Osteocyte (in vitro differentiated cells): ENCODE measurements at regions not wholly inside any gene's neighbourhood (a gene's known extent, or its start where the extent isn't known, plus 50 kb on each side); places are given as distances from the start of the nearest gene placed in this dataset.

Experiments
- DNase-seq: peaks from one replicate; pipeline ENCODE4 v3.0.0; 2021; ENCODE audit warnings: mixed read lengths; ENCODE audit not compliant: unreplicated experiment; ENCODE audit errors: extremely low spot score
- H3K27ac Mint-ChIP-seq: one replicate; pipeline ENCODE4 v1.8.0; 2021; ENCODE audit warnings: mild to moderate bottlenecking, mixed read lengths; ENCODE audit not compliant: unreplicated experiment
- H3K27me3 Mint-ChIP-seq: one replicate; pipeline ENCODE4 v1.8.0; 2021; ENCODE audit warnings: mixed read lengths; ENCODE audit not compliant: unreplicated experiment
- H3K36me3 Mint-ChIP-seq: one replicate; pipeline ENCODE4 v1.8.0; 2021; ENCODE audit warnings: mixed read lengths; ENCODE audit not compliant: unreplicated experiment
- H3K4me1 Mint-ChIP-seq: one replicate; pipeline ENCODE4 v1.8.0; 2021; ENCODE audit warnings: mixed read lengths; ENCODE audit not compliant: unreplicated experiment
- H3K4me3 Mint-ChIP-seq: one replicate; pipeline ENCODE4 v1.8.0; 2021; ENCODE audit warnings: mild to moderate bottlenecking, moderate library complexity, mixed read lengths; ENCODE audit not compliant: unreplicated experiment
- H3K9me3 Mint-ChIP-seq: one replicate; pipeline ENCODE4 v1.8.0; 2021; ENCODE audit warnings: mixed read lengths; ENCODE audit not compliant: unreplicated experiment
- CTCF ChIP-seq: fragments of 200-600 bp; sonication (generic); IDR thresholded peaks from 2 replicates; pipeline ENCODE4 v1.5.0; 2021; ENCODE audit warnings: antibody characterized with exemption, mild to moderate bottlenecking, moderate library complexity

GRCh38 chr2:165009466-165009865, 54.1 kb upstream of the SLC38A11 start:
- no peak for TF ChIP-seq CTCF
- Mint-ChIP-seq H3K27ac (no peak overlapping the region), H3K4me3 (no peak overlapping the region), H3K27me3 (peaks cover 34% of the 10 kb centered on the region), H3K9me3 (no peaks in the 10 kb centered on the region), H3K36me3 (no peaks in the 10 kb centered on the region), H3K4me1 (no peaks in the 10 kb centered on the region)
- no peak for DNase-seq

- H3K4me3 Mint-ChIP-seq: no peak overlapping the region
- TF ChIP-seq CTCF: no peak
- peaks cover 28% of the 10 kb centered on the region for H3K27me3 Mint-ChIP-seq
- no peak overlapping the region for H3K27ac Mint-ChIP-seq
- H3K4me1 Mint-ChIP-seq: no peaks in the 10 kb centered on the region
- H3K9me3 Mint-ChIP-seq: no peaks in the 10 kb centered on the region
- no peaks in the 10 kb centered on the region for H3K36me3 Mint-ChIP-seq
- DNase-seq: no peak
Measured at GRCh38 chr2:165008730-165009315, 53.5 kb upstream of the SLC38A11 start.

GRCh38 chr2:165007161-165007744, 51.9 kb upstream of the SLC38A11 start:
- H3K27ac Mint-ChIP-seq: no peak overlapping the region

More at GRCh38 chr2:165007161-165007744, 51.9 kb upstream of the SLC38A11 start:
- TF ChIP-seq CTCF: no peak
- Mint-ChIP-seq H3K27me3 (peaks cover 24% of the 10 kb centered on the region), H3K4me1 (no peaks in the 10 kb centered on the region), H3K4me3 (no peak overlapping the region), H3K9me3 (no peaks in the 10 kb centered on the region), H3K36me3 (no peaks in the 10 kb centered on the region)
- no peak for DNase-seq
